Heart left ventricle (tissue), 13 donors: ENCODE measurements at regions not wholly inside any gene's neighbourhood (a gene's known extent, or its start where the extent isn't known, plus 50 kb on each side); places are given as distances from the start of the nearest gene placed in this dataset.

ENCODE experiments used
- CTCF ChIP-seq, 12 donors: fragments of 200-600 bp; sonication (generic) in 4 of 12; IDR thresholded peaks; one replicate each; pipeline versions ENCODE4 v1.5.0 to v1.8.0; 2018 to 2022; ENCODE audit warnings: antibody characterized with exemption in 12 of 12, mild to moderate bottlenecking in 5 of 12
- POLR2A ChIP-seq, 2 donors: fragments of 450-650 bp; IDR thresholded peaks; one replicate each; pipeline ENCODE4 v1.6.1; 2017; ENCODE audit warnings: antibody characterized with exemption in 2 of 2, mild to moderate bottlenecking in 2 of 2, moderate library complexity in 2 of 2
- donor health status: ischemic (EF 13 %, LVEDD 7.1; RV severe dilation, severe dysfunction).
- donor health status: DM: no; HTN: yes; CAD: no.
- donor health status: DM: no; HTN: no; CAD: no.
- donor health status: ischemic (EF 25% LVEDD 6.9; RV normal size, moderate dysfunction).
- donor health status: ischemic (EF 25% LVEDD 5.7; RV mildly dilated, moderate dysfunction).
- donor health status: ischemic (EF 35%, LVEDD 5.7; RV mildly dilated, moderate dysfunction).
- donor health status: nonischemic (EF 11% LVEDD 7.7; RV severe dilation, severe dysfunction).
- donor health status: DM: yes; HTN: yes; CAD: no.
- donor health status: PGD.
- donor health status: ischemic (EF 29% LVEDD 5.4; RV normal size, mild dysfunction).
- donor health status: nonischemic (EF 23%, LVEDD 6.1; RV moderate dilation, normal function).

DNA sequence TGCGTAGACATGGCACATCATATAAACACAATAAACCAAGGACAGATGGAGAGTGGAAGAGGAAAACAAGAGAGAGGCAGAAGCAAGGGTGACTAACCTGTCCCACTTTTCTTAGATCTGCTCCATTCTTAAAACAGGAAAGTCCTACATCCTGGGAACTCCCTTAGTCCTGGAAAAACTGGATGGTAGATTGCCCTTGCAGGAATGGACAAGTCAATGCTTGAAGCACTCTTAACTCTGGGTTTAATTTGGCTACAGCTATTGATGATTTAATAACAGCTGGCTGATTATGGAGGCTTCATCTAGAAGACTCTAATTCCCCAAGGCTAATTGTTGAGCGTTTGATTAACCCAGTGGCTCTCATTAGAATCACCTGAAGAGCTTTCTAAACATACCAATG is 258.8 kb downstream of the MIAT start:
- TF ChIP-seq CTCF (IDR thresholded peaks at IDR 0.05) = no peak
- TF ChIP-seq POLR2A (IDR thresholded peaks at IDR 0.05) = no peak
